Neural progenitor cell (in vitro differentiated cells): ENCODE measurements at regions not wholly inside any gene's neighbourhood (a gene's known extent, or its start where the extent isn't known, plus 50 kb on each side); places are given as distances from the start of the nearest gene placed in this dataset.

Experiments
- CTCF ChIP-seq: fragments of 200-600 bp; sonication (generic); IDR thresholded peaks from 2 replicates; pipeline ENCODE4 v1.5.1; 2017; ENCODE audit warnings: antibody characterized with exemption, mild to moderate bottlenecking
- EZH2 ChIP-seq: fragments of 200-600 bp; sonication (generic); IDR thresholded peaks from 2 replicates; pipeline ENCODE4 v1.6.1; 2017; ENCODE audit warnings: antibody characterized with exemption, mild to moderate bottlenecking, moderate library complexity
- EZH2phosphoT487 ChIP-seq: fragments of 200-600 bp; sonication (generic); IDR thresholded peaks from 2 replicates; pipeline ENCODE4 v1.6.1; 2017; ENCODE audit warnings: antibody characterized with exemption

GRCh38 chr2:183543222-183543621, 419.0 kb downstream of the NUP35 start:
- TF ChIP-seq CTCF (no peak), EZH2 (no peak), EZH2phosphoT487 (no peak)
